Activated CD8-positive, alpha-beta memory T cell treated with anti-CD3 and anti-CD28 coated beads, Interleukin-2, amount 10 ng/mL, durations not matched to agents 7 days and 5 days (primary cell): ENCODE measurements at regions not wholly inside any gene's neighbourhood (a gene's known extent, or its start where the extent isn't known, plus 50 kb on each side); places are given as distances from the start of the nearest gene placed in this dataset.
"Not testable (repeated sequence)": the region's sequence is repeated elsewhere in the genome, so short reads cannot be mapped to it uniquely, and the experiment has no call there.

ENCODE experiments used
- ATAC-seq: fragments of 150-1000 bp; cut with Tn5 transposase; one replicate; pipeline ENCODE4 v1.10.0; 2021; ENCODE audit warnings: moderate library complexity
- CTCF ChIA-PET: fragments of 350-600 bp; sonication (Branson Sonifier 250); formaldehyde crosslinking; loops from one replicate; lab custom pipeline; 2021; ENCODE audit warnings: antibody characterized with exemption; lab: Charles Lee
- DNase-seq: peaks from one replicate; pipeline ENCODE4 v3.0.0-alpha.2; 2020
- H3K27ac Mint-ChIP-seq: one replicate; pipeline ENCODE4 v1.8.0; 2021; ENCODE audit warnings: mild to moderate bottlenecking, mixed read lengths
- H3K27me3 Mint-ChIP-seq: one replicate; pipeline ENCODE4 v1.8.0; 2021; ENCODE audit warnings: mixed read lengths
- H3K36me3 Mint-ChIP-seq: one replicate; pipeline ENCODE4 v1.8.0; 2021; ENCODE audit warnings: mild to moderate bottlenecking, mixed read lengths
- H3K4me1 Mint-ChIP-seq: one replicate; pipeline ENCODE4 v1.8.0; 2021; ENCODE audit warnings: mixed read lengths
- H3K4me3 Mint-ChIP-seq: one replicate; pipeline ENCODE4 v1.8.0; 2021; ENCODE audit warnings: mild to moderate bottlenecking, moderate library complexity, mixed read lengths
- H3K9me3 Mint-ChIP-seq: one replicate; pipeline ENCODE4 v1.8.0; 2022; ENCODE audit warnings: low read depth, mixed read lengths

GRCh38 chr13:34162544-34162933 lies 344.6 kb downstream of the RFC3 start:
- Mint-ChIP-seq H3K4me1 (peaks cover under 1% of the 10 kb centered on the region), H3K4me3 (no peak overlapping the region), H3K27ac (no peak overlapping the region), H3K9me3 (peaks cover 2% of the 10 kb centered on the region), H3K27me3 (peaks cover 30% of the 10 kb centered on the region), H3K36me3 (peaks cover 2% of the 10 kb centered on the region)
- CTCF ChIA-PET, result no interaction called here
- ATAC-seq (no peak), DNase-seq (no peak)

- H3K9me3 Mint-ChIP-seq, result no peaks in the 10 kb centered on the region
- ATAC-seq (no peak), DNase-seq (no peak)
- H3K4me1 Mint-ChIP-seq, result no peaks in the 10 kb centered on the region
- peaks cover 18% of the 10 kb centered on the region for H3K27me3 Mint-ChIP-seq
- no peak overlapping the region for H3K27ac Mint-ChIP-seq
- no peak overlapping the region for H3K4me3 Mint-ChIP-seq
- CTCF ChIA-PET, result no interaction called here
- no peaks in the 10 kb centered on the region for H3K36me3 Mint-ChIP-seq
These were observed 346.6 kb downstream of the RFC3 start for GRCh38 chr13:34164582-34164981.

GRCh38 chr13:34165158-34165557 lies 347.2 kb downstream of the RFC3 start:
- DNase-seq (no peak), ATAC-seq (no peak)
- no peaks in the 10 kb centered on the region for H3K9me3 Mint-ChIP-seq
- no peaks in the 10 kb centered on the region for H3K36me3 Mint-ChIP-seq
- CTCF ChIA-PET, result no interaction called here
- H3K27me3 Mint-ChIP-seq, result peaks cover 16% of the 10 kb centered on the region
- no peak overlapping the region for H3K4me3 Mint-ChIP-seq
- no peaks in the 10 kb centered on the region for H3K4me1 Mint-ChIP-seq
- no peak overlapping the region for H3K27ac Mint-ChIP-seq

- H3K4me3 Mint-ChIP-seq, result no peak overlapping the region
- H3K36me3 Mint-ChIP-seq, result no peaks in the 10 kb centered on the region
- no peaks in the 10 kb centered on the region for H3K4me1 Mint-ChIP-seq
- H3K9me3 Mint-ChIP-seq, result no peaks in the 10 kb centered on the region
- CTCF ChIA-PET, result no interaction called here
- ATAC-seq, result no peak
- H3K27ac Mint-ChIP-seq, result no peak overlapping the region
- no peak for DNase-seq
- H3K27me3 Mint-ChIP-seq, result peaks cover 14% of the 10 kb centered on the region
These were observed 348.5 kb downstream of the RFC3 start for GRCh38 chr13:34166406-34166805.

GRCh38 chr13:34167347-34167746 lies 349.4 kb downstream of the RFC3 start:
- Mint-ChIP-seq H3K9me3 (no peaks in the 10 kb centered on the region), H3K36me3 (no peaks in the 10 kb centered on the region), H3K27ac (no peak overlapping the region), H3K4me3 (no peak overlapping the region), H3K27me3 (peaks cover 8% of the 10 kb centered on the region), H3K4me1 (no peaks in the 10 kb centered on the region)
- DNase-seq (no peak), ATAC-seq (no peak)
- CTCF ChIA-PET, result no interaction called here

- CTCF ChIA-PET, result no interaction called here
- H3K4me3 Mint-ChIP-seq, result no peak overlapping the region
- DNase-seq, result no peak
- H3K4me1 Mint-ChIP-seq, result no peaks in the 10 kb centered on the region
- no peak for ATAC-seq
- no peaks in the 10 kb centered on the region for H3K27me3 Mint-ChIP-seq
- no peaks in the 10 kb centered on the region for H3K36me3 Mint-ChIP-seq
- H3K9me3 Mint-ChIP-seq, result no peaks in the 10 kb centered on the region
- H3K27ac Mint-ChIP-seq, result no peak overlapping the region
These were observed 354.1 kb downstream of the RFC3 start for GRCh38 chr13:34172048-34172447.

- no peaks in the 10 kb centered on the region for H3K36me3 Mint-ChIP-seq
- no peaks in the 10 kb centered on the region for H3K27me3 Mint-ChIP-seq
- H3K4me1 Mint-ChIP-seq, result no peaks in the 10 kb centered on the region
- H3K9me3 Mint-ChIP-seq, result no peaks in the 10 kb centered on the region
- CTCF ChIA-PET, result no interaction called here
- DNase-seq (no peak), ATAC-seq (no peak)
- no peak overlapping the region for H3K4me3 Mint-ChIP-seq
- H3K27ac Mint-ChIP-seq, result no peak overlapping the region
These were observed 356.8 kb downstream of the RFC3 start for GRCh38 chr13:34174671-34175145.

- Mint-ChIP-seq H3K36me3 (no peaks in the 10 kb centered on the region), H3K4me1 (no peaks in the 10 kb centered on the region), H3K27ac (no peak overlapping the region), H3K9me3 (no peaks in the 10 kb centered on the region), H3K4me3 (no peak overlapping the region), H3K27me3 (no peaks in the 10 kb centered on the region)
- no peak for ATAC-seq
- no peak for DNase-seq
- CTCF ChIA-PET, result no interaction called here
These were observed 357.6 kb downstream of the RFC3 start for GRCh38 chr13:34175551-34175950.

GRCh38 chr13:34176633-34177032 lies 358.7 kb downstream of the RFC3 start:
- Mint-ChIP-seq H3K27me3 (no peaks in the 10 kb centered on the region), H3K4me1 (no peaks in the 10 kb centered on the region), H3K4me3 (no peak overlapping the region), H3K27ac (no peak overlapping the region), H3K9me3 (no peaks in the 10 kb centered on the region), H3K36me3 (no peaks in the 10 kb centered on the region)
- DNase-seq (no peak), ATAC-seq (no peak)
- CTCF ChIA-PET, result no interaction called here

GRCh38 chr13:34179481-34179880 lies 361.5 kb downstream of the RFC3 start:
- H3K4me3 Mint-ChIP-seq, result no peak overlapping the region
- H3K27ac Mint-ChIP-seq, result no peak overlapping the region
- CTCF ChIA-PET, result no interaction called here
- ATAC-seq (no peak), DNase-seq (no peak)
- no peaks in the 10 kb centered on the region for H3K9me3 Mint-ChIP-seq
- no peaks in the 10 kb centered on the region for H3K36me3 Mint-ChIP-seq
- no peaks in the 10 kb centered on the region for H3K4me1 Mint-ChIP-seq
- no peaks in the 10 kb centered on the region for H3K27me3 Mint-ChIP-seq

GRCh38 chr13:34179927-34180326 lies 362.0 kb downstream of the RFC3 start:
- Mint-ChIP-seq H3K9me3 (no peaks in the 10 kb centered on the region), H3K4me3 (no peak overlapping the region)
- no peak for DNase-seq

GRCh38 chr13:34181256-34181655 lies 363.3 kb downstream of the RFC3 start:
- CTCF ChIA-PET, H3K4me3 Mint-ChIP-seq: not testable (repeated sequence)

More at GRCh38 chr13:34179927-34180326, 362.0 kb downstream of the RFC3 start:
- CTCF ChIA-PET, result no interaction called here
- no peaks in the 10 kb centered on the region for H3K27me3 Mint-ChIP-seq
- H3K27ac Mint-ChIP-seq, result no peak overlapping the region
- H3K4me1 Mint-ChIP-seq, result no peaks in the 10 kb centered on the region
- ATAC-seq, result no peak
- H3K36me3 Mint-ChIP-seq, result no peaks in the 10 kb centered on the region

GRCh38 chr13:34189946-34190345 lies 372.0 kb downstream of the RFC3 start:
- no peak overlapping the region for H3K27ac Mint-ChIP-seq
- H3K4me1 Mint-ChIP-seq, result no peaks in the 10 kb centered on the region
- no peak for ATAC-seq
- no peak overlapping the region for H3K4me3 Mint-ChIP-seq
- DNase-seq, result no peak
- H3K9me3 Mint-ChIP-seq, result peaks cover 7% of the 10 kb centered on the region
- CTCF ChIA-PET, result no interaction called here
- H3K36me3 Mint-ChIP-seq, result no peaks in the 10 kb centered on the region
- H3K27me3 Mint-ChIP-seq, result no peaks in the 10 kb centered on the region

More at GRCh38 chr13:34181256-34181655, 363.3 kb downstream of the RFC3 start:
- DNase-seq, H3K36me3 Mint-ChIP-seq, ATAC-seq, H3K9me3 Mint-ChIP-seq, H3K27me3 Mint-ChIP-seq, H3K4me1 Mint-ChIP-seq, H3K27ac Mint-ChIP-seq: not testable (repeated sequence)

GRCh38 chr13:34201050-34201913 lies 383.3 kb downstream of the RFC3 start:
- DNase-seq (no peak), ATAC-seq (no peak)
- H3K4me3 Mint-ChIP-seq, result no peak overlapping the region
- no peaks in the 10 kb centered on the region for H3K36me3 Mint-ChIP-seq
- H3K27me3 Mint-ChIP-seq, result no peaks in the 10 kb centered on the region
- CTCF ChIA-PET, result no interaction called here
- H3K9me3 Mint-ChIP-seq, result peaks cover 4% of the 10 kb centered on the region
- H3K4me1 Mint-ChIP-seq, result no peaks in the 10 kb centered on the region
- H3K27ac Mint-ChIP-seq, result no peak overlapping the region
